Activated T-helper 1 cell treated with anti-CD3 and anti-CD28 coated beads, Interleukin-2, amount 50 U/mL, for 16 hours (primary cell): ENCODE measurements at regions not wholly inside any gene's neighbourhood (a gene's known extent, or its start where the extent isn't known, plus 50 kb on each side); places are given as distances from the start of the nearest gene placed in this dataset.

Experiments
- DNase-seq, 2 donors: peaks; one replicate each; pipeline ENCODE4 v3.0.0-alpha.2; 2020; ENCODE audit warnings: low read depth in 1 of 2, low spot score in 1 of 2

GRCh38 chr1:226816576-226816975 is 53.8 kb upstream of the PSEN2 start:
- DNase-seq, result no peak

GRCh38 chr1:226814751-226815537 is 55.5 kb upstream of the PSEN2 start:
- no peak for DNase-seq

GRCh38 chr1:226813671-226814591 is 56.5 kb upstream of the PSEN2 start:
- DNase-seq, result no peak

GRCh38 chr1:226810681-226811080 is 59.7 kb upstream of the PSEN2 start:
- no peak for DNase-seq

- no peak for DNase-seq
Observed at GRCh38 chr1:226809785-226810571, 60.4 kb upstream of the PSEN2 start.

- DNase-seq, result no peak
Observed at GRCh38 chr1:226808501-226808900, 61.9 kb upstream of the PSEN2 start.

- DNase-seq, result no peak
Observed at GRCh38 chr1:226806988-226807387, 63.4 kb upstream of the PSEN2 start.

GRCh38 chr1:226804907-226805759 is 65.3 kb upstream of the PSEN2 start:
- no peak for DNase-seq

GRCh38 chr1:226800763-226801380 is 61.8 kb upstream of the ITPKB start:
- DNase-seq, result no peak

- no peak for DNase-seq
Observed at GRCh38 chr1:226799634-226800281, 60.7 kb upstream of the ITPKB start.

- peak; percentile 36 to 43 for DNase-seq
Observed at GRCh38 chr1:226798427-226799411, 59.6 kb upstream of the ITPKB start.

GRCh38 chr1:226797151-226797550 is 58.1 kb upstream of the ITPKB start:
- no peak for DNase-seq

GRCh38 chr1:226793620-226794276 is 54.7 kb upstream of the ITPKB start:
- DNase-seq, result no peak

- no peak for DNase-seq
Observed at GRCh38 chr1:226792368-226792767, 53.3 kb upstream of the ITPKB start.

GRCh38 chr1:226790545-226791181 is 51.6 kb upstream of the ITPKB start:
- no peak for DNase-seq

GRCh38 chr1:226788965-226789364 is 49.9 kb upstream of the ITPKB start:
- no peak for DNase-seq
